Dedifferentiated amniotic fluid mesenchymal stem cell (primary cell): ENCODE measurements at regions not wholly inside any gene's neighbourhood (a gene's known extent, or its start where the extent isn't known, plus 50 kb on each side); places are given as distances from the start of the nearest gene placed in this dataset.

Source experiments
- DNase-seq: peaks from one replicate; pipeline ENCODE4 v3.0.0-alpha.2; 2016; ENCODE audit errors: extremely low spot score

- no peak for DNase-seq
Measured at GRCh38 chr11:122177238-122177637, 61.2 kb upstream of the BLID start.

DNA sequence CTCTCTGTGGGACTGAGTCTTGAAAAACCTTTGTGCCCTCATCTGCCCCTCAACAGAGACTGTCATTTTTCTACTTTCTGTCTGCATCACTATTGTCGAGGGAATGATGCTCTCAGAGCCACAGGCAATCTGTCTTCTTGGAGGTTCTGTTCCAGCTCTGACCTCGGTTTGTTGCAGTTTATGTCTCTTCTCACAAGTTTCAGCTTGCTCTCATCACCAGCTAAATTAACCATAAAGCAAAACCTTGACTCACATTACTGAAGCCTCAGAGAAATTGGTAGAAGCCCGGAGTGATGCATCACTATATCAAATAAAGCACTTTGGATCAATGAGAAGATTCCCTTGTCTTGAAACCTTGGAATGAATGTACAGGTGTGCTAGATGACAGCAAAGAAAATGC is 60.6 kb upstream of the BLID start:
- no peak for DNase-seq

GRCh38 chr11:122175306-122175705 is 59.3 kb upstream of the BLID start:
- DNase-seq: no peak

DNA sequence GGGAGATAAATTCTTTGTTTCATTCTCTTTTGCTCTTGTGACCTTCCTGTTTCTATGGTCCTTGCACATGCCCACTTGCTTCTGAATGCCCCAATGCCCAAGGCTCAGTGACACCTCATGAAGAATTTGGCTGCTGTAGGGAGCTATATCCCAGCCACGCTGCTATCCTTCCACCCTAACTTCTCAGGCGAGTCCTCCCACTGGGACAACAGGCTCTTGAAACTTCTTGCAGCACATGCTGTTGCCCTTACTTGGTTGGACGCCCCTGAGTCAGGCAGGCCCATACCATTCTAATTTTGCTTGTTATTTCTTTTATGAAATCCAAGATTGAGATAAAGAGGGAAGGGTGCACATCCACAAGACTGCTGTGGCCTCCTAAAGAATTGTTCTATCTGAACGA is 57.6 kb upstream of the BLID start:
- DNase-seq: no peak

DNA sequence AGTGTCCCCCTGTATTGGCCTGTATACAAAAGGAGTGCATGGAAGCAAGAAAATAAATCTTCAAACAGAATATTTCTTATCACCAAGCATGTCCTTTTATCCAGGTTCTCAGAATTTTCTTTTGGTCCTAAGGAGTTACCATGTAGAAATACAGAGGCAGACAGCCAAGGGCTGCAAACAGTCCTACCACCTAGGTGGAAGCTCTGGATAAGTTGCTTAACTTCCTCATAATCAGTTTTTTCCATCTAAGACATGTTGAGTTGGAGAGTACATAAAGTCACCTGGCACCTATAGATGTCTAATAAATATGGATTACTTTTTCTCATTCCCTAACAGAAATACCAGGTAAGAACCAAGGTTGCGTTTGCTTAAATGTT is 57.0 kb upstream of the BLID start:
- no peak for DNase-seq

DNA sequence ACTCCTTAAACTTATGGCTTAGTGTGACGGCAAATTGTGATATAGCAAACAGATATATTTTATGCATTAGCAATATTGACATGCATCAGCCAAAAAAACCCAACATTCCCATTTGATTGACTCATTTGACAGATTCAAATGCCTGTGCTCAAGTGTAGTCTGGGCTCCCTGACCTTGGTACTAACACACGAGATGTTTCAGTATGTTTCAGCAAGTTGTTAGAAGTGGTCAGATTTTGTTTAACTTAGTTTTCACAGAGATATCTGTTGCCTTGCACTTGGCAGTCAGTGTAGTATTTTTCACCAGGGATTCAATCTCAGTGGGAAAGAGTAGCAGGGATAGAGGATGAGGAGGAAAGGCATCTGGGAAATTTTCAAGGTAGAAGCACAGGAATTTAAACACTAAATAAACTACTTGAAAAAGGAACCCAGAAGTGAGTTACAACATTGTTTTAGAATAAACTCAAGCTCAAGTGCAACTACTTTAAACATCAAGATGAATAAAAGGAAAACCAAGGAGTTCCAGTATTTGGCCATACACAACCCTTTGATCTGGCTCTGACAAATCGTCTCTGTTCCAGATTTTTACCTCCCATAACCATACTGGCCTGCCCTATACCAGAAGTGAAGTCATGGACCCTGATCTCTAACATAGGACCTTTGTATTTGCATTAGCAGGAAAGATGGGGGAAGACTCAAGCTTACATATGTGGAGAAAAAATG is 56.5 kb upstream of the BLID start:
- no peak for DNase-seq

DNA sequence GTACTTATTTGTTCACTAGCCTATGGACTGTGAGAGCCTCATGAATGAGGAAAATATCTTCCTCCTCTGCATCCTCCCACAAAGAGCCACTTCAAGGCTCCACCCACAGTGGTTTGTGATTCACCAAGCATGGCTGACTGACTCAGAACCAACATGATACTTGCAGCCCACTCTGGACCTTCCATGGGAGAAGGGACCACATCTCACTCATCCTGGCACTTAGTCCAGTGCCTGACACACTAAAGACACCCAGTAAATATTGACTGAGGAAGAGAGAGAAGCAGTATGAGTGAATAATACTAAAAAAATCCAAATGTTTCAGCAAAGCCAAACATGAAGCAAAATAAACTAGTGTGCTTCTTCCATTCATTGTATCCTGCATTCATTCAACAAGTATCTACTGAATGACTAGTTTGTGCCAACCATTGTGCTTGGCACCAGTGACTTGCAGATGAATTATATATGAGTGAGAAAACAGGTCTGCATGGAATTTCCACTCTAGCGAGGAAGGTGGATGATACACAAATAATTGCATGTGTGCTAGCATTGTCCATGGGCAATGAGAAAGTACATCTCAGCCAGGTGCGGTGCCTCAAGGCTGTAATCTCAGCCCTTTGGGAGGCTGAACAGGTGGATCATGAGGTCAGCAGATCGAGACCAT is 54.9 kb upstream of the BLID start:
- no peak for DNase-seq

DNA sequence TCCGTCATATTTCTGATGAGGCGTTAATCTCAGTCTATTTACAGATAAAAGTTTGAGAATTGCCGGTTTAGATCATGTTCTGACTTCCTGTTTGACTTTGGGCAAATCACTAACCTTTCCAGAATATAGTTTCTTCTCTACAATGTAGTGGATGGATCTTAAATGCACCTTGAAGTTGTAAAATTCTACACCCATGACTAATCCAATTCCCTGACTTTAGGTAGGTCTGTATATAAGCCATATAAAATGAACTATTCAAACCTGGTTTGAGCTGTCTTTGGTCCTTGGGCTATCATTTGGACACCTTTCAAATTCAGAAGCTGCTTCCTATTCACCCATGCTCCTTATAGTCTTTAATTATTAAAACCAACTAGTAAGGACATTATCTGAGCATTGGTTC is 52.2 kb upstream of the BLID start:
- no peak for DNase-seq

DNA sequence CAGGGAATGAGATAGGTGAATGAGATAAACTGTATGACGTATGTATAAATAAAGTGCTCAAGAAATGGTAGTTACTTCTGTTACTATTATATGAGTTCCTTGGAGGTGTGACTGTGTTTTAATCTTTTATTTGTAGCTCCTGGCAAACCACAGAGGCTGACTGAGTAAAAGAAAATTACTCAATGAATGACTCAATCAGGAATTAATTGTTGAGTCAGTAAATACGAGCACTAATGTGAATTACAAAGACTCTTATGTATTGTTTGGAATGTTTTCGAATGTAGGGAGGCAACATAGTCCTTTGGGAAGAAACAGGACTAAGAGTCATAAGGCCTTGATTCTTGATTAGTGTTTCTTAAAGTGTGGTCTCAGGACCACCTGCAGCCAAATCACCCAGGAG is 51.1 kb upstream of the BLID start:
- no peak for DNase-seq

- DNase-seq: no peak
Measured at GRCh38 chr11:122165607-122166371, 49.8 kb upstream of the BLID start.
